SK-N-SH (cell line): ENCODE measurements at regions not wholly inside any gene's neighbourhood (a gene's known extent, or its start where the extent isn't known, plus 50 kb on each side); places are given as distances from the start of the nearest gene placed in this dataset.

Experiments
- CTCF ChIA-PET: fragments of 300-600, 350-600 bp; formaldehyde crosslinking; extraction: SDS; loops from one replicate; lab custom pipeline; 2021; lab: Yijun Ruan, JAX
- POLR2A ChIA-PET: fragments of 350-600 bp; sonication (Branson Sonifier 250); formaldehyde crosslinking; extraction: SDS; loops from one replicate; lab custom pipeline; 2020; ENCODE audit warnings: antibody characterized with exemption, inconsistent platforms; lab: Yijun Ruan, JAX
- DNase-seq: peaks from one replicate; pipeline ENCODE4 v3.0.0; 2012
- H2AFZ ChIP-seq: fragments of 200-600 bp; sonication (generic); 2 replicates; pipeline ENCODE4 v1.8.1; 2016; ENCODE audit warnings: antibody characterized with exemption, mild to moderate bottlenecking, low read depth
- H3F3A ChIP-seq: fragments of 200-600 bp; sonication (generic); replicated peaks from 2 replicates; pipeline ENCODE3; 2016; ENCODE audit warnings: antibody characterized with exemption, mild to moderate bottlenecking; ENCODE audit not compliant: insufficient read depth
- H3K27ac ChIP-seq, 2 experiments: fragments of 200-500 bp in 1 of 2; fragments of 200-600 bp in 1 of 2; sonication (Bioruptor generic) in 1 of 2; sonication (generic), shearing (Covaris generic) in 1 of 2; 2 replicates each; pipeline versions ENCODE4 v1.5.1 to v1.6.1; 2014 to 2016; ENCODE audit warnings: low read depth in 2 of 2, inconsistent platforms in 1 of 2, low read length in 1 of 2, mild to moderate bottlenecking in 1 of 2, mixed read lengths in 1 of 2
- H3K27me3 ChIP-seq: fragments of 200-600 bp; sonication (generic), shearing (Covaris generic); 2 replicates; pipeline ENCODE4 v1.6.1; 2016; ENCODE audit warnings: mixed run types; ENCODE audit not compliant: insufficient read depth
- H3K36me3 ChIP-seq, 2 experiments: fragments of 200-500 bp in 1 of 2; fragments of 200-600 bp in 1 of 2; sonication (Bioruptor generic) in 1 of 2; sonication (generic) in 1 of 2; replicated peaks in 1 of 2; 2 replicates each; pipeline versions ENCODE3 to v1.5.1; 2014 to 2016; ENCODE audit warnings: low read length in 1 of 2, mild to moderate bottlenecking in 1 of 2; ENCODE audit not compliant: insufficient read depth in 2 of 2, control insufficient read depth in 1 of 2
- H3K4me1 ChIP-seq, 2 experiments: fragments of 200-500 bp in 1 of 2; fragments of 200-600 bp in 1 of 2; sonication (Bioruptor generic) in 1 of 2; sonication (generic), shearing (Covaris generic) in 1 of 2; 2 replicates each; pipeline versions ENCODE4 v1.5.1 to v1.6.1; 2014 to 2016; ENCODE audit warnings: low read depth in 1 of 2, low read length in 1 of 2, mixed run types in 1 of 2; ENCODE audit not compliant: insufficient read depth in 2 of 2, control insufficient read depth in 1 of 2
- H3K4me2 ChIP-seq: fragments of 200-600 bp; sonication (generic), shearing (Covaris generic); 2 replicates; pipeline ENCODE4 v1.6.1; 2017; ENCODE audit warnings: mixed run types
- H3K4me3 ChIP-seq, 2 experiments: fragments of 200-500 bp in 1 of 2; fragments of 200-600 bp in 1 of 2; sonication (Bioruptor generic) in 1 of 2; sonication (generic), shearing (Covaris generic) in 1 of 2; 2 replicates each; pipeline versions ENCODE4 v1.5.1 to v1.8.1; 2014 to 2016; ENCODE audit warnings: low read depth in 2 of 2, inconsistent platforms in 1 of 2, low read length in 1 of 2, mild to moderate bottlenecking in 1 of 2, mixed read lengths in 1 of 2, moderate library complexity in 1 of 2
- H3K79me2 ChIP-seq: fragments of 200-600 bp; sonication (generic); 2 replicates; pipeline ENCODE4 v1.8.1; 2017; ENCODE audit warnings: mild to moderate bottlenecking; ENCODE audit not compliant: insufficient read depth
- H3K9ac ChIP-seq: fragments of 200-600 bp; sonication (generic); 2 replicates; pipeline ENCODE4 v1.6.1; 2017; ENCODE audit warnings: mixed run types
- H3K9me2 ChIP-seq: fragments of 200-600 bp; sonication (generic); 2 replicates; pipeline ENCODE4 v1.6.1; 2017; ENCODE audit warnings: mixed run types
- H3K9me3 ChIP-seq: fragments of 200-600 bp; sonication (generic); 2 replicates; pipeline ENCODE4 v1.6.1; 2017; ENCODE audit warnings: mixed run types, mild to moderate bottlenecking, moderate library complexity
- H4K20me1 ChIP-seq: fragments of 200-600 bp; sonication (generic); 2 replicates; pipeline ENCODE4 v1.6.1; 2017; ENCODE audit warnings: mild to moderate bottlenecking, mixed run types; ENCODE audit not compliant: insufficient read depth
- CHD2 ChIP-seq: fragments of 150-350 bp; IDR thresholded peaks from 2 replicates; pipeline ENCODE4 v1.6.1; 2018; ENCODE audit warnings: low read length; ENCODE audit not compliant: partially characterized antibody
- CTCF ChIP-seq: fragments of 200-600 bp; sonication (generic); IDR thresholded peaks from 2 replicates; pipeline ENCODE4 v1.6.1; 2017; ENCODE audit warnings: antibody characterized with exemption, mild to moderate bottlenecking, moderate library complexity
- EP300 ChIP-seq, 2 experiments: IDR thresholded peaks; 2 replicates each; pipeline versions ENCODE4 v1.4.0 to v1.6.1; 2012; ENCODE audit warnings: borderline replicate concordance in 1 of 2, low read depth in 1 of 2, low read length in 1 of 2
- EZH2phosphoT487 ChIP-seq: fragments of 200-600 bp; sonication (generic); IDR thresholded peaks from 2 replicates; pipeline ENCODE4 v1.6.1; 2017; ENCODE audit warnings: low read depth, mixed run types, mild to moderate bottlenecking, antibody characterized with exemption, moderate library complexity, borderline replicate concordance
- FOSL2 ChIP-seq: IDR thresholded peaks from 2 replicates; pipeline ENCODE4 v1.4.0; 2012; ENCODE audit warnings: low read depth, mild to moderate bottlenecking, moderate library complexity, borderline replicate concordance
- FOXJ3 ChIP-seq: sonication (generic); formaldehyde crosslinking; IDR thresholded peaks from 2 replicates; pipeline ENCODE4 v1.5.1; 2020; ENCODE audit warnings: mild to moderate bottlenecking, missing genetic modification reagents
- GABPA ChIP-seq: IDR thresholded peaks from 2 replicates; pipeline ENCODE4 v1.4.0; 2012; ENCODE audit warnings: low read depth, mild to moderate bottlenecking
- GATA2 ChIP-seq: sonication (generic); formaldehyde crosslinking; IDR thresholded peaks from 2 replicates; pipeline ENCODE4 v1.5.0; 2020; ENCODE audit warnings: mild to moderate bottlenecking, missing genetic modification reagents
- MEF2A ChIP-seq: IDR thresholded peaks from 2 replicates; pipeline ENCODE4 v1.4.0; 2012; ENCODE audit warnings: low read depth, borderline replicate concordance
- MXI1 ChIP-seq: IDR thresholded peaks from 2 replicates; pipeline ENCODE4 v1.6.1; 2012; ENCODE audit warnings: mild to moderate bottlenecking, low read depth, low read length, improper control_type of control experiment
- PBX3 ChIP-seq: IDR thresholded peaks from 2 replicates; pipeline ENCODE4; 2012
- RAD21 ChIP-seq: IDR thresholded peaks from 2 replicates; pipeline ENCODE4 v1.6.1; 2012; ENCODE audit warnings: mild to moderate bottlenecking, low read length
- RCOR1 ChIP-seq: fragments of 150-350 bp; IDR thresholded peaks from 2 replicates; pipeline ENCODE4 v1.6.1; 2017; ENCODE audit warnings: antibody characterized with exemption, low read length
- REST ChIP-seq: IDR thresholded peaks from 2 replicates; pipeline ENCODE4 v1.6.1; 2012; ENCODE audit warnings: mild to moderate bottlenecking, low read depth, low read length, moderate library complexity
- RFX5 ChIP-seq: IDR thresholded peaks from 2 replicates; pipeline ENCODE4 v1.6.1; 2012; ENCODE audit warnings: mild to moderate bottlenecking, improper control_type of control experiment, low read length
- SIN3A ChIP-seq: IDR thresholded peaks from 2 replicates; pipeline ENCODE4 v1.6.1; 2012; ENCODE audit warnings: low read depth, mild to moderate bottlenecking, low read length, moderate library complexity, borderline replicate concordance
- USF1 ChIP-seq: IDR thresholded peaks from 2 replicates; pipeline ENCODE4 v1.4.0; 2012; ENCODE audit warnings: low read depth, borderline replicate concordance
- ZBTB33 ChIP-seq: IDR thresholded peaks from 2 replicates; pipeline ENCODE4 v1.4.0; 2012; ENCODE audit warnings: low read depth, borderline replicate concordance
- WGBS: methylation state at CpG from one replicate; pipeline ENCODE4 v1.1.6; 2017; ENCODE audit warnings: low lambda C conversion rate; 5-methylcytosine and 5-hydroxymethylcytosine counted together

- Histone ChIP-seq H3K4me3 (no peak overlapping the region), H2AFZ (no peak overlapping the region), H3F3A (peaks cover 7% of the 10 kb centered on the region), H3K4me2 (no peak overlapping the region), H3K79me2 (no peaks in the 10 kb centered on the region)
- TF ChIP-seq MEF2A (no peak), RAD21 (no peak), GATA2 (no peak), MXI1 (no peak), REST (no peak), SIN3A (no peak), EP300 (IDR thresholded peaks at IDR 0.05; ENCODE audit: borderline replicate concordance in 1 of 2, low read depth in 1 of 2, low read length in 1 of 2) (no peak), FOSL2 (no peak), CHD2 (no peak), RCOR1 (no peak), PBX3 (no peak), EZH2phosphoT487 (no peak)
- TF ChIP-seq, all 33 proteins: peak for 0
- WGBS = 83% methylated on average over 4 of the region's 4 CpGs
- Histone ChIP-seq H3K36me3 (no peaks in the 10 kb centered on the region), H3K9me2 (no peaks in the 10 kb centered on the region), H4K20me1 (no peaks in the 10 kb centered on the region), H3K9ac (no peak overlapping the region), H3K9me3 (no peaks in the 10 kb centered on the region), H3K4me1 (peaks cover 0 to 8% of the 10 kb centered on the region in 2 experiments; a peak in 2 of 4 replicates), H3K27me3 (no peaks in the 10 kb centered on the region), H3K27ac (no peak overlapping the region)
- DNase-seq = no peak
- ChIA-PET CTCF (no interaction called here), POLR2A (no interaction called here)
These were observed 123.8 kb upstream of the PRDX6 start for GRCh38 chr1:173353350-173353749.

GRCh38 chr1:173354937-173355280 is 122.2 kb upstream of the PRDX6 start:
- H3K9me2 ChIP-seq = no peaks in the 10 kb centered on the region
- H4K20me1 ChIP-seq = no peaks in the 10 kb centered on the region
- no peaks in the 10 kb centered on the region for H3K9me3 ChIP-seq
- TF ChIP-seq CHD2 (no peak), SIN3A (no peak), USF1 (no peak), FOXJ3 (CRISPR knock-in tag) (no peak), MEF2A (no peak), ZBTB33 (no peak), CTCF (no peak), RFX5 (no peak), RAD21 (no peak), GABPA (no peak), MXI1 (no peak), EZH2phosphoT487 (no peak)
- TF ChIP-seq, all 33 proteins: peak for 0
- no peak overlapping the region for H3K9ac ChIP-seq
- H3K4me2 ChIP-seq = 0 out of 2 replicates have a peak overlapping the region, but pooled peaks have one; percentile 45
- CTCF ChIA-PET = no interaction called here
- no peak overlapping the region for H3K4me3 ChIP-seq
- peaks cover 7% of the 10 kb centered on the region for H3F3A ChIP-seq
- 53% methylated on average over 3 of the region's 3 CpGs for WGBS
- no peaks in the 10 kb centered on the region for H3K79me2 ChIP-seq
- no peak for DNase-seq
- POLR2A ChIA-PET = no interaction called here
- H3K36me3 ChIP-seq = no peaks in the 10 kb centered on the region
- H3K4me1 ChIP-seq = peaks cover 0 to 8% of the 10 kb centered on the region in 2 experiments; a peak in 2 of 4 replicates
- no peak overlapping the region for H2AFZ ChIP-seq
- H3K27ac ChIP-seq = peak overlapping the region; percentile 62 to 74; a peak in 3 of 4 replicates
- H3K27me3 ChIP-seq = no peaks in the 10 kb centered on the region
